GM18502 (cell line): ENCODE measurements at regions not wholly inside any gene's neighbourhood (a gene's known extent, or its start where the extent isn't known, plus 50 kb on each side); places are given as distances from the start of the nearest gene placed in this dataset.

Experiments
- ATAC-seq: cut with Tn5 transposase; IDR thresholded peaks from one replicate; pipeline ENCODE4 v1.9.1; 2021; ENCODE audit warnings: mild to moderate bottlenecking; ENCODE audit not compliant: unreplicated experiment, poor library complexity

DNA sequence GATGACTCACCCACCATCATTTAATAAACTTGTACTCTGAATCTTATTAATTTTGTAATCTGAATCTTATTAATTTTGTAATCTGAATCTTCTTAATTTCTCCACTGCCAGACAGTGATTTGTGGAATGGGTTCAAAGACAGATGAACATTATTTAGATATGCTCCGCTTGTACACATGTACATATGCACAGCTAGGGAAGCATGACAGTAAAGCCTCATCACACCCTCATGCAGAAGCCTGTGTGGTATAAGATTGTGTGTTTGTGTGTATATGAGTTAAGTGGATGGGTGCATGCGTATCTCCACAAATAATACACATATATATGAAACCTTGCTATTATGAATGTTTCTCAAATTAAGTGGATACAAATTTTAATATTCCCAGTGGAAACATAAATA, 318.5 kb upstream of the SFRP2 start:
- no peak for ATAC-seq

DNA sequence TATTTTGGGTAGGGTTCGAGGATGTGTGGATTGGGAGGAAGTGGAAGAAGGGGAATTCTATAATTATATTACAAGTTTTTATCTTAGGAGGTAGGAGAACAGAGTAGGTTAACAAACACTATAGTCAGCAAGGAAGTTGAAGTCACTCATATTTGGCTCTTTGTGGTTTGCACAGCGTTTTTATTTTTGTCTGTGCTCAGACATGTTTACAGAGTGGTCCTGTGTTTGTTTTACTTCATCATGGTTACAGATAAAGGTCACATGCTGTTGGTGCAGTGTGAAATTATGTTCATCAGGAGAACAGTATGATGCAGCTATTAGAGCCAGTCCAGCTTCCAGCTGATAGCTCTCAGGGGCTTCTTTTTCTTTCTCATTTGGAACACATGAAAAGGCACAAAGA, 299.9 kb upstream of the SFRP2 start:
- ATAC-seq: no peak

DNA sequence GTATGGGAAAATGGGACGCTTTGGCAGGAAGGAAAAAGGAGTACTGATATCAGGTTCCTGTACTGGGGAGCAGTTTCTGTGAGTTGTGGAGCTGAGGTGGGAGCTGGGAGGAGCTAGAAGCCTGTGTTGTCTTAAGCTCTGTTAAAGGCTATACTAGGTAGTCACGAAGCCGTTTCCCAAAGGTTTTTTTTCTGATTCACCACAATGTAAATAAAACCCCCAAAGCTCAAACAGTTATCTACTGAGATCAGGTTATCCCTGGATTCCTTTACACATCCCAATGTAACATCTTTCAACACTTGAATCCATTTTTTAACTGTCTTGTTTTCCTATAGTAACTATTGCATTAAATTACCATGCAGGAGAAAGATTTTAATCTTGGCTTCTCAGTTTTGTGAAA, 297.4 kb upstream of the SFRP2 start:
- no peak for ATAC-seq

DNA sequence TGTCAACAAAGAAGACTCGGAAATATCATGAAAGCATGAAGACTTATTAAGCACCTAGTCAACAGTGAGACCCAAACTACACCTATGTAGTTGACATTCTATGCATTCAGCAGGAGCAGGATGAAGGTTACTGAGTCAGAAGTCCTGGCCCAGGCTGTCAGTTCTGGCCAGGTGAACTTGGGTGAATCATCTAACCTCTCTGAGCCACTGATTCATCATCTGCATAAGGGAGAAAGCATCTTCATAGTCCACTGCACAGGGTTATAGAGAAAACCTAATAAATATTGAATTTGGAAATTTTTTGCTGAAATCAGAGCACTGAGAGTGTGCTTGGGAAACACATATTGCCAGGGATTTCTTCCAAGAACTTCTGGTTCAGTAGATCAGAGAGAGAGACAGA, 296.0 kb upstream of the SFRP2 start:
- ATAC-seq: no peak

DNA sequence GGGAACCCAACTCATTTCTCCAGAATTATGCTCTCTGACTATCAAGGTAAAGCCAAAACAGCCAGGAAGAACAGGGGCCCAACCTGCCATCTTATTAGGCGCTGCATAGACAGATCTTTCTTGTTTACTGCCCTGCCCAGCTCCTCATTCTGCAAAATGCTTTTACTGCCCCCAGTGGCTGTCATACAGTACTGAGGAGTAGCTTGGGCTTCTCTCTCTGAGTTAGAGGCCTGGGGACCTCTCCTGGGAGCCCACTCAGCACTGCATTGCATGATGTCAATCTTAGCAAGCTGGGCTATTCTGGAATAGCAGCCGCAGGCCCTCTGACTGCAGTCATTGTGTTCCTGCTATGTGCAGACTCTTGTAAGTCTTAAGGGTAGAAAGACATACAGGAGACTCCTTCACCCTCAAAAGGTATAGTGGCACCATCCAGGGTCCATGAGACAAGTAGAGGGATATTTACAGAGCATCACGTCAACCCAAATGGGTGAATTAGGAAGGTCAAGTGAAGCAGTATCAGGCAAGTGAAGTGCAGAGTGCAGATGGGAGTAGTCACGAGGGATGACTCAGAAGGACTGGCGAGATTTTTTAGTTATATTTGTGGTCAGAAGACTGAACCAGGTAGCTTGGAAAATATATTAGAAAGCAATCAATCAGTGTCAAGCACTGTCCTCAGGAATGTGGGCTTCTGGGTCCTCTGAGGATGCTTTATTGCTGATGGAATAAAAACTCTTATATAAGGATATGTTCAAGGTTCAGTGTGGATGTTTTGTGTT, 294.1 kb upstream of the SFRP2 start:
- peak; percentile 72 for ATAC-seq

DNA sequence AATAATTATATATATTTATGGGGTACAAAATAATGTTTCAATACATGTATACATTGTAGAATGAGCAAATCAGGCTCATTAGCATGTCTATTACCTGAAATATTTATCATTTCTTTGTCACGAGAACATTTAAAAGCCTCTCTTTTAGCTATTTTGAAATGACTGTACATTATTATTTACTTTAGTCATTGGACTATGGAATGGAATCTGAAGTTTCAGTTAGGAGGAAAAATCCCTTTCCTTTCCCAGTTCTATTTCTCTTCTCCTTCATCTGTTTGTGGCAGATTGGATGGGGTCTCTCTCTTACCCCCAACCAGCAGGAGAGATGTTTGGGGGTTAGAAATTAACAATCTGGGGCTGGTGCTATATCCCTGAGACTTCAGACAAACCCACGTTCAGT, 292.5 kb upstream of the SFRP2 start:
- ATAC-seq: no peak

DNA sequence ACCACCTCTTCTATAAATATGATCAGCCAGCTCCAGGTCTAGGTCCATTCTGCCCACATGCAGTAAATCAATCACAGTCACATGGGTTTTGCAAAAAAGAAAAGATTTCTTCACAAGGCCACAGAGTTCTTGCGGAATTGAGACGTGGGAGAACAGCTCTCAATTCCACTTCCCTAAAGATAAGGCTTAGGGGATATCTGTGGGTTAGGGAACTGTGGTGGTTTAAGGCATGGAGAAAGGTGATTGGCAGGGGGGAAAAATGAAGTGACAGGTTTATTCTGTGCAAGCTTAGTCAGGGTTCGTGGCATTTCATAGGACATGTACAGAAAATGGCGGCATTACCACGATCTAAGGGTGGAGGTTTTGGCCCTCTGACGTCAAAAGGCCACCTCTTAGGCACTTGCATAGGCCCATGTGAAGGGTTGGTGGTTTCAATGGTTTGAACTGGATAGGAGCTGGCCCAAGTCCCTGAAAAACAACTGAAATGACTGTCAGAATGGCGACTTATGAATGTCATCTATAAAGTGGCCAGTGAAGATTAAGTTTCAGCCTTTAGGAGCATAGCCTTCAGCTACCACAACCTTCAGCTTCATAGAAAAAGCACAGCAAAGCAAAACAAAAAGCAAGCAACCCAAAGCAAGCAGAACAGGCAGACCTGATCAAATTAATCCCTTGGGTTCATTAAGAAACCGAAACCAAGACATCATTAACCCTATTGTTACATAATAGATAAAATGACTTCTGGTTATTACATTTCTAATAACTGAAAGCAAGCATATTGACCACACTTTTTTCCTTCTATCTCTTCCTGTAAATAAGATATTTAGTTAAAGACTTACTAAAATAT, 289.8 kb upstream of the SFRP2 start:
- ATAC-seq: no peak

DNA sequence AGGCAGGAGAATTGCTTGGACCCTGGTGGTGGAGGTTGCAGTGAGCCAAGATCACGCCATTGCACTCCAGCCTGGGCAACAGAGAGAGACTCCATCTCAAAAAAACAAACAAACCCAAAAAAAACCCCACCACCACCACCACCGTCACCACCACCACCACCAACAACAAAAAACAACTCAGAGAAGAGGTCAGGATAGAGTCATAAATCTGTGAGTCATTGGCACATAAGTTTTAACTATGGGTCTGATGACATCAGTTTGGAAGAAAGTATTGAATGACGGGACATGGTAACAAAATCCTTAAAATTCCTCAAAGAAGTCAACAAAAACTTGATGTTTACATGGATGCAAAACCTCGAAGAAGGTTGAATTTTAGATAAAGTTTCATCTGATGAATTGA, 288.0 kb upstream of the SFRP2 start:
- ATAC-seq: no peak

DNA sequence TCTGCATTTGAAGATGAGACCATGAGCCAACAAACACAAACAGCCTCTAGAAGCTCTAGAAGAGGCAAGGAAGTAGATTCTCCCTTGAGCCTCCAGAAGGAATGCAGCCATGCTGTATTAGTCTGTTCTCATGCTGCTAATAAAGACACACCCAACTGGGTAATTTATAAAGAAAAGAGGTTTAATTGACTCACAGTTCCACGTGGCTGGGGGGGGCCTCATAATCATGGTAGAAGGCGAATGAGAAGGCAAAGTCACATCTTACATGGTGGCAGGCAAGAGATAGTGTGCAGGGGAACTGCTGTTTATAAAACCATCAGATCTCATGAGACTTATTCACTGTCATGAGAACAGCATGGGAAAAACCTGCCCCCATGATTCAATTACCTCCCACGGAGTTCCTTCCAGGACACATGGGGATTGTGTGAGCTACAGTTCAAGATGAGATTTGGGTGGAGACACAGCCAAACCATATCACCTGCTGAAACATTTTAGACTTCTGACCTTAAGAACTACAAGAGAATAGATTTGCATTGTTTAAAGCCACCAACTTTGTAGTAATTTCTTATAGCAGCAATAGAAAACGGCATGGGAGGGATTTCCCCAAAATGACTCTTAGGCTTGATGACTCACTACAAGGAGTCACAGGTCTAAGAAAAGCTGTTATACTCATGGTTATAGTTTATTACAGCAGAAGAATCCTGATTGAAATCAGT, 284.4 kb upstream of the SFRP2 start:
- ATAC-seq: peak; percentile 70

DNA sequence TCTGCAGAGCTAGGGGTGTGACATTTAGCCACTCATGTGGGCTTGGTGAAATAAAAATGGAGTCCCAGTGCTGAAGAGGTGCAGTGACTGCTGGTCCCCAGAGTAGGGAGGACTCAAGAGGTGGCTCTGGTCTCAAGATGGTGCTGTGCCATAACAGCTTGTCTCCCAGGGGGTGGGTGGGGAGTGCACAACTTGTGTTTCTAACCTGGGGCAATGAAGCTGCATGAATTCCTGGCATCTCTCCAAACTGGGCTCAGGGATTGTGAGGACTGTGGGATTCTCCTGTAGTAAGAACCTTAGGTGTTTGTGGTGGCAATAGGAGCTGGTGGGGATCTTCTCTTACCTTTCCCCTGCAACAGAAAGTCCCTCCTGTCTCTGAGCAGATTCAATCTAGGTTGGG, 278.9 kb upstream of the SFRP2 start:
- ATAC-seq: no peak

DNA sequence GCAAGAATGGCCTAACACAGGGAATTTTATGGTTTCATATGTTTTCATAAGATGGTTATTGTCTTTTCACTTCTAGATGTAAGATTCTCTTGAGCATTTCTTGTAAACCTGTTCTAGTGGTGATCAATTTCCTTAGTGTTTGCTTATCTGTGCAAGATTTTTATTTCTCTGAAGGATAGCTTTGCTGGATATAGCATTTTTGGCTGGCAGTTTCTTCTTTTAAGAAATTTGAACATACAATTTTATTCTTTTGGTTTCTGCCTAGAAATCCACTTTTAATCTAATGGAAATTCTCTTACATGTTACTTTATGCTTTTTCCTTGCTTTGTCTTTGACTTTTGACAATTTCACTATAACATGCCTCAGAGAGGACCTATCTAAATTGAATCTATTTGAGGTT, 276.5 kb upstream of the SFRP2 start:
- ATAC-seq: no peak

DNA sequence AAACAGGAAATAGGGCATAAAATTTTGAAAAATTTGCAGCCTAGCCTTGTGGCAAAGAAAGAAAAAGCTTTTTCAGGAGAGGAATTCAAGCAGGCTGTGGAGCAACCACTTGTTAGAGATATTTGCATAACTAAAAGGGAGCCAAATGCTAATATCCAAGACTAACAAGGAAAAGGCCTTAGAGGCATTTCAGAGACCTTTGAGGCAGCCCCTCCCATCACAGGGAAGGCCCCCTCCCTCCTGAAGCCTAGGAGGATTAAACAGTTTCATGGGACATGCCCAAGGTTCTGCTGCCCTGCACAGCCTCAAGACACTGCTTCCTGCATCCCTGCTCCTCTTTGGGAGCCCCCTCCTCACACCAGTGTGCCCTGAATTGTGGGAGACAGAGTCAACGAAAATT, 275.4 kb upstream of the SFRP2 start:
- no peak for ATAC-seq

DNA sequence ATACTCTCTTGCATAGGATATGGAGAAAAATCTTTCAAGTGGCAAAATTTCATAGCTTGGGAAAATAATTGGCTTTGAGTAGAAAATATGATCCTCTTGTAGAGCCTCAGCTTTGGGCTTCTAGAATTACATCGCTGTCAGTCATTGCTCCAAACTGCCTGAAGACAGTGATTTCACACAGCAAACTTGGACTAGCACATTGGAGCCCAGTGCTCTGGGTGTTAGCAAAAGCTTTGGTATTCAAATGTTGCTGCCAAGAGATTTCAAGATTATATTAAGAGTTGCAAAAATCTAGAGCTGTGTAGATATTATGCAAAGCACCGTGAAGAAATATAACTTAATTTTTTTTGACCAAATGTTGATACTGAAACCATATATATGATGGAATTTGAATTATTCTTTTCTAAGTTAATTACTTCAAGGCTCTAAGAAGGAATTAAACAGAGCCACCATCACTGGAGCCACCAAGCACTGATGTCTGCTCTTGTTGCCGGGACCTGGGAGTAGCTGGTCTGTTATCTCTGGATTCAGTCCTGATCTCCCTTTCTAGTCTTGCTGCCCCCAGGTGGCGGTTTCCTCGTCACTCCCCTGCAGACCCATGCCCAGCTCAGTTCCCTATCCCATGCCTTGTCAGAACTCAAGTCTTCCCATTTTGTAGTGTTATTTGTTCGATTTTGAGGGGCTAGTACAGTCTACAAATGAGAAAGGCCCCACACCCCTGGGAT, 260.7 kb upstream of the SFRP2 start:
- ATAC-seq: no peak

DNA sequence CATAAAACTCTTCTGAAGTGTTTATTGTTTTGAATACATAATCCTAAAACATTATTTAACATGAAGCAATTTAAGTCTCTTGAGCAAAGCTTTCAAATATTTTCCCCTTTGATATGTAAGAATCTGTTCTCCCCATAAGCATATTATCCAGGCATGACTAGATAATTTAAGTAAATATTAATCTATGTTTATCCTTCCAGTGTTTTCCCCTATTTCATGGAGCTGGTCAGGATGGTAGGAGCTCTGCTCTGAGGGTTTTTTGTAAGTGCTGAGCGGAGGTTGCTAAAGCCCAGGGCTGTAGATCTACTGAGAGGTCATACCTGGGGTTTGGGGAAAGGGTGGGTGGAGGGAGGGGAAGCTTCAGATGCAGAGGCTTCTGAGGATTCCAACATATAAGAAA, 258.9 kb upstream of the SFRP2 start:
- ATAC-seq: no peak

DNA sequence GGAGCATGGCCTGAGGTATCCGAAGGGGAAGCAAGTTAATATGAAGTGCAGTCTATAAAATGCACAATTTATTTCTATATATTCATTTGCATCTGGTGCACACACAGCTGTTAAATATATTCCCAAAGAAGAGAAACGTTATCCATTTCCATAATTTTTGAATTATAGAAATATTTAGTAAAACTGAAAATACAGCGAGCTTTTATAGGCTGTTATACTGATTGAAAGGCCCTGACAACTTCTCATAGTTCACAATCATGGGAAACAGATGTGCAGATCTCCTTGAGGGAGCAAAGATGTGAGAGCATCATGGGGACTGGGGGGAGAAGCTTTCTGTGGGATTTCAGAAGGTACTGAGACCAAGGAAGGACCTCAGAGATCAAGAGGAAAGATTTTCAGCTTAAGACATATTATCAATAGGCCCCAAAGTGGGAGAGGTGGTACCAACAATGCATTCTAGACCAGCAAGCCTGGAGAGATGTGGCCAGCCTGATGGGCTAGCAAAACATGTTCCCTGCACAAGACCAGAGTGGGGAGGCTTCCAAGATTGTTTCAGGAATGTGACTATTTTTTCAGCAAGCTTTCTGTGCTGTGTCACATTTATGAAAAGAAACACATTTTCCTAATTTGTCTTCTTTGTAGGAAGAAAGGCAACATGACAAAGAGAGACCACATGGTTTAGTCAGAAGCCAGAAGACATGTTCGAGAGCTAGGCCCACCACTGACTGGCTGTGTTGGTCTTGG, 256.0 kb upstream of the SFRP2 start:
- no peak for ATAC-seq

DNA sequence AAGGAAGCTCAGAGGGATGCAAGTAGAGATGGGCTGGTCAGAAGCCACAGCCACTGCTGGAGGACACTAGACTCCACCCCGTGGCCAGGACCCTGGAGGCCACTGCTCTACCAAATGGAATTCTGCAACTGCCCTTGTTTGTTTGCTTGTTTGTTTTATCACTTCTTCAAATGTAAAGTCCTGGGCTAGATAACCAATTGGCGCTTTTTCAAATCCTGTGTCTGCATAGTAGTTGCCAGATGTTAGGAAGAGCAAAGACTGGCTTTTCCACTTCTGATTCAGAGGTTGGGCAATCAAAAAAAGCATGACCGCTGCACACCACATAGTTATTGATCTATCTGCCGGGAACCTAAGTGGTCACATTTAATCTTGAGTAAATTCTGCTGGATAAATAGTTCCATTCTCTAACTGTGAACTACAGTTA, 255.2 kb upstream of the SFRP2 start:
- no peak for ATAC-seq

DNA sequence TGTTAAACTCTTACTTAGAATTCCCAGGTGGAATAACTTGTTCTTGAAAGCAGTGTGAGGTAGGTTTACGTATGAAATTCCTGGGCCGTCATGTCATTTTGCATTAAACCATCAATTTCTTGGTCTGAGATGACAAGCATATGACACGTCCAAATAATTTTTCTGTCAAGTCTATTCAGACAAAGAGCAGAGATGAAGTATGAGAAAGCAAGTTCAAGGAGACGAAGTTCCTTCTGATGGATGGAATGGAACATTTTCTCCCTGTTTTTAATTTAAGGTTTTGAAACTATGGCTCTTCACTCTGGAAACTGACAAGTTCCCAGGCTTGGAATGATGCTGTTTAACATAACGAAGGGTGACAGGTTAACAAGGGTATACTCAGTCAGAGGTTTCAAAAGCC, 252.8 kb upstream of the SFRP2 start:
- no peak for ATAC-seq

DNA sequence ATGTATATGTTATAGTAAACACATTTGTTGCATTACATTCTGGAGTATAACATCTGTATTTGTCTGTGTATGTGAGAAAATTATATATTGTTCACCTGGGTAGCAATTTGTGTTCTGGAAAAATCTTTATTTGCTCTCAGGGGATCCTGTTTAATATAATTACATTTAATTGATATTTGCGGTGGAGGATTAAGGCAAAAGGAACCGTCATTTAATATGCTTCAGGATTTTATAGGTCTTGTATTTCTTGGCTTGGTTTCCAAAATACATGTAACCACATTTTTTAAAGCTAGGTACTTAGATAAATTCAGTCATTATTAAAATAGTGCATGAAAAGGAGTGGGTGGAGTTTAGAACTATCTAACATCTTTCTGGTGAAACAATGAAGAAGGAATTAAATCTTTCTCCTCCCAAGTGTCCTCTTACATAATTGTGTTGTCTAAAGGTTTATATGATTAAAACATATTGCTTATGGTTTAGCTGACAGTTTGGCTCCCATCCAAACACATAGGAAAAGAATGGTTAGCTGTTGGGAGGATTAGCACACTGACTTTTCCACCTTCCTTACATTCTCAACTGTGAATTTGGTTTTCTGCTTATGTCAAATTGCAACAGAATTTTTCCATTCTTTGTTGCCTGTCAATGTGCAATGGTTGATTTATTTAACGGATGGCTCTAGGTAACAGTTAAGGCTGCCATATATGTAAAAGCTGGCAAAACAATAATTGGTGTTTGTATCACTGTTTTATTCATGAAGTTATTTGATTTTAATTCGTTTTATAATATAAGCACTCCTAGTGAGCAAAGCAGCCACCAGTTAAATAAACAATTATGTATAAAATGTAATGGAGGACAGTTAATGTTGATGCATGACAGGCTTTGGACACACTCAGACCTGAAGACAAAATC, 250.8 kb upstream of the SFRP2 start:
- ATAC-seq: no peak

DNA sequence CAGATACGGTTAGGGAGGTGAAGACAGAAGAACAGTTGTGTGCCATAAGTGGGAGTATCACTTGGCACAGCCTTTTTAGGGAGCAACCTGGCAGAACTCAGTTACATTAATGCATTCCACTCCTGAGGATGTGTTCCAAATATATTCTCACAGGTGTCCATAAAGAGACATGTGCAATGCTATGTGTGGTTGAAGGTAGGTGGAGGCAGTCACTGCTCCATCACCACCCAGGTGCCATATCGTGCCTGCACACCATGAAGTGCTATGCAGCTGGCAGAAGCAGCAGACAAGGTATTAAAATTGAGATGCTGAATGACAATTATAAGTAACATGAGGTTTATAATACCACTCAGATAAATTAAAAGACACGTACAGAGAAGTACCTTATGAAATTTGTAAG, 248.0 kb upstream of the SFRP2 start:
- ATAC-seq: no peak
